CD8-positive, alpha-beta memory T cell (primary cell): ENCODE measurements at regions not wholly inside any gene's neighbourhood (a gene's known extent, or its start where the extent isn't known, plus 50 kb on each side); places are given as distances from the start of the nearest gene placed in this dataset.

ENCODE experiments used
- CTCF ChIA-PET: fragments of 350-600 bp; sonication (Branson Sonifier 250); formaldehyde crosslinking; loops from one replicate; lab custom pipeline; 2021; ENCODE audit warnings: antibody characterized with exemption; lab: Charles Lee
- POLR2A ChIA-PET: fragments of 350-600 bp; sonication (Branson Sonifier 250); formaldehyde crosslinking; loops from one replicate; lab custom pipeline; 2021; ENCODE audit warnings: antibody characterized with exemption; lab: Charles Lee
- DNase-seq, 5 donors: peaks; one replicate each; pipeline versions ENCODE4 v3.0.0 to v3.0.0-alpha.2; 2020 to 2022; ENCODE audit warnings: mixed read lengths in 1 of 5
- H3K27ac ChIP-seq: one replicate; pipeline ENCODE4 v1.7.0; 2013; ENCODE audit warnings: low read depth, mild to moderate bottlenecking, low read length, moderate library complexity
- H3K27me3 ChIP-seq: 2 replicates; pipeline ENCODE4 v1.7.0; 2013; ENCODE audit warnings: low read length, mild to moderate bottlenecking; ENCODE audit not compliant: insufficient read depth, poor library complexity, severe bottlenecking
- H3K36me3 ChIP-seq: 2 replicates; pipeline ENCODE4 v1.7.0; 2013; ENCODE audit warnings: mild to moderate bottlenecking, low read length, moderate library complexity; ENCODE audit not compliant: insufficient read depth
- H3K4me1 ChIP-seq: 2 replicates; pipeline ENCODE4 v1.7.0; 2013; ENCODE audit warnings: mild to moderate bottlenecking, low read length, moderate library complexity; ENCODE audit not compliant: insufficient read depth
- H3K4me3 ChIP-seq: 2 replicates; pipeline ENCODE4 v1.7.0; 2013; ENCODE audit warnings: mild to moderate bottlenecking, low read length
- H3K9me3 ChIP-seq: 2 replicates; pipeline ENCODE4 v1.7.0; 2013; ENCODE audit warnings: mild to moderate bottlenecking, low read length
- H3K27ac Mint-ChIP-seq, 8 donors: one replicate each; pipeline ENCODE4 v1.8.0; 2020 to 2021; ENCODE audit warnings: mixed read lengths in 8 of 8, mild to moderate bottlenecking in 6 of 8, inconsistent platforms in 3 of 8, moderate library complexity in 3 of 8
- H3K27me3 Mint-ChIP-seq, 2 donors: one replicate each; pipeline ENCODE4 v1.8.0; 2020 to 2021; ENCODE audit warnings: mixed read lengths in 2 of 2, mild to moderate bottlenecking in 1 of 2, moderate library complexity in 1 of 2
- H3K36me3 Mint-ChIP-seq, 3 donors: one replicate each; pipeline ENCODE4 v1.8.0; 2020 to 2021; ENCODE audit warnings: mixed read lengths in 3 of 3, inconsistent platforms in 1 of 3, mild to moderate bottlenecking in 1 of 3
- H3K4me1 Mint-ChIP-seq, 3 donors: one replicate each; pipeline ENCODE4 v1.8.0; 2020 to 2021; ENCODE audit warnings: mixed read lengths in 3 of 3, inconsistent platforms in 1 of 3, mild to moderate bottlenecking in 1 of 3
- H3K4me3 Mint-ChIP-seq, 7 donors: one replicate each; pipeline ENCODE4 v1.8.0; 2020 to 2021; ENCODE audit warnings: mixed read lengths in 7 of 7, mild to moderate bottlenecking in 6 of 7, moderate library complexity in 4 of 7, inconsistent platforms in 2 of 7
- H3K9me3 Mint-ChIP-seq, 5 donors: one replicate each; pipeline ENCODE4 v1.8.0; 2020 to 2022; ENCODE audit warnings: mixed read lengths in 5 of 5, mild to moderate bottlenecking in 3 of 5, moderate library complexity in 2 of 5, inconsistent platforms in 1 of 5

- peaks cover 0 to 2% (median 0%) of the 10 kb centered on the region in 5 donors for H3K9me3 Mint-ChIP-seq
- CTCF ChIA-PET = no interaction called here
- Histone ChIP-seq H3K36me3 (no peaks in the 10 kb centered on the region), H3K27ac (no peak overlapping the region), H3K27me3 (no peaks in the 10 kb centered on the region), H3K4me1 (no peaks in the 10 kb centered on the region), H3K9me3 (no peaks in the 10 kb centered on the region), H3K4me3 (no peak overlapping the region)
- H3K4me1 Mint-ChIP-seq = peaks cover 13 to 17% (median 15%) of the 10 kb centered on the region in 3 donors
- POLR2A ChIA-PET = no interaction called here
- peaks cover 10 to 30% of the 10 kb centered on the region in 2 donors for H3K27me3 Mint-ChIP-seq
- H3K4me3 Mint-ChIP-seq = no peak overlapping the region
- H3K36me3 Mint-ChIP-seq = no peaks in the 10 kb centered on the region
- H3K27ac Mint-ChIP-seq = no peak overlapping the region
- DNase-seq = no peak
These were observed 131.4 kb downstream of the TMCO5A start for GRCh38 chr15:38065721-38066345.

- Histone ChIP-seq H3K36me3 (no peaks in the 10 kb centered on the region), H3K27me3 (no peaks in the 10 kb centered on the region), H3K9me3 (no peaks in the 10 kb centered on the region), H3K27ac (no peak overlapping the region), H3K4me1 (no peaks in the 10 kb centered on the region), H3K4me3 (no peak overlapping the region)
- POLR2A ChIA-PET = no interaction called here
- H3K4me3 Mint-ChIP-seq = no peak overlapping the region
- H3K4me1 Mint-ChIP-seq = peaks cover 14 to 19% (median 17%) of the 10 kb centered on the region in 3 donors
- CTCF ChIA-PET = no interaction called here
- H3K27ac Mint-ChIP-seq = no peak overlapping the region
- H3K9me3 Mint-ChIP-seq = peaks cover 0 to 2% (median 0%) of the 10 kb centered on the region in 5 donors
- H3K27me3 Mint-ChIP-seq = peaks cover 6 to 31% of the 10 kb centered on the region in 2 donors
- no peaks in the 10 kb centered on the region for H3K36me3 Mint-ChIP-seq
- DNase-seq = no peak
These were observed 132.2 kb downstream of the TMCO5A start for GRCh38 chr15:38066612-38067011.

- Histone ChIP-seq H3K36me3 (no peaks in the 10 kb centered on the region), H3K27ac (no peak overlapping the region), H3K4me3 (no peak overlapping the region), H3K27me3 (peaks cover 4% of the 10 kb centered on the region), H3K9me3 (no peaks in the 10 kb centered on the region), H3K4me1 (no peaks in the 10 kb centered on the region)
- peaks cover 21 to 34% (median 27%) of the 10 kb centered on the region in 3 donors for H3K4me1 Mint-ChIP-seq
- ChIA-PET POLR2A (no interaction called here), CTCF (no interaction called here)
- DNase-seq = peak in 2 of 5 donors; percentile 22 to 49
- H3K9me3 Mint-ChIP-seq = peaks cover 0 to 2% (median 0%) of the 10 kb centered on the region in 5 donors
- H3K27me3 Mint-ChIP-seq = peaks cover 12 to 43% of the 10 kb centered on the region in 2 donors
- H3K4me3 Mint-ChIP-seq = peak overlapping the region in 5 of 7 donors; percentile 45 to 73 (median 71)
- H3K36me3 Mint-ChIP-seq = no peaks in the 10 kb centered on the region
- peak overlapping the region in 5 of 8 donors; percentile 18 to 73 (median 50) for H3K27ac Mint-ChIP-seq
These were observed 134.4 kb downstream of the TMCO5A start for GRCh38 chr15:38068626-38069391.

- DNase-seq = no peak
- no peaks in the 10 kb centered on the region for H3K36me3 Mint-ChIP-seq
- Histone ChIP-seq H3K27ac (no peak overlapping the region), H3K36me3 (no peaks in the 10 kb centered on the region), H3K27me3 (peaks cover 4% of the 10 kb centered on the region), H3K4me1 (no peaks in the 10 kb centered on the region), H3K4me3 (no peak overlapping the region), H3K9me3 (no peaks in the 10 kb centered on the region)
- ChIA-PET POLR2A (no interaction called here), CTCF (no interaction called here)
- peaks cover 21 to 34% (median 27%) of the 10 kb centered on the region in 3 donors for H3K4me1 Mint-ChIP-seq
- H3K9me3 Mint-ChIP-seq = peaks cover 0 to 2% (median 0%) of the 10 kb centered on the region in 5 donors
- peaks cover 12 to 48% of the 10 kb centered on the region in 2 donors for H3K27me3 Mint-ChIP-seq
- peak overlapping the region in 4 of 8 donors; percentile 18 to 73 (median 46) for H3K27ac Mint-ChIP-seq
- peak overlapping the region in 5 of 7 donors; percentile 36 to 73 (median 45) for H3K4me3 Mint-ChIP-seq
These were observed 135.1 kb downstream of the TMCO5A start for GRCh38 chr15:38069511-38070011.

GRCh38 chr15:38070778-38071177 is 136.3 kb downstream of the TMCO5A start:
- Histone ChIP-seq H3K27ac (no peak overlapping the region), H3K4me3 (no peak overlapping the region), H3K9me3 (no peaks in the 10 kb centered on the region), H3K27me3 (peaks cover 4% of the 10 kb centered on the region), H3K4me1 (no peaks in the 10 kb centered on the region), H3K36me3 (no peaks in the 10 kb centered on the region)
- ChIA-PET CTCF (no interaction called here), POLR2A (no interaction called here)
- Mint-ChIP-seq H3K4me1 (peaks cover 21 to 34% (median 27%) of the 10 kb centered on the region in 3 donors), H3K27me3 (peaks cover 12 to 47% of the 10 kb centered on the region in 2 donors), H3K36me3 (no peaks in the 10 kb centered on the region), H3K27ac (no peak overlapping the region), H3K9me3 (peaks cover 0 to 2% (median 0%) of the 10 kb centered on the region in 5 donors), H3K4me3 (no peak overlapping the region)
- DNase-seq = no peak

- H3K4me3 Mint-ChIP-seq = peak overlapping the region in 3 of 7 donors; percentile 19 to 77 (median 76)
- peaks cover 21 to 34% (median 27%) of the 10 kb centered on the region in 3 donors for H3K4me1 Mint-ChIP-seq
- POLR2A ChIA-PET = no interaction called here
- Histone ChIP-seq H3K27ac (no peak overlapping the region), H3K4me1 (no peaks in the 10 kb centered on the region), H3K9me3 (no peaks in the 10 kb centered on the region), H3K27me3 (peaks cover 4% of the 10 kb centered on the region), H3K36me3 (no peaks in the 10 kb centered on the region), H3K4me3 (no peak overlapping the region)
- DNase-seq = no peak
- no peaks in the 10 kb centered on the region for H3K36me3 Mint-ChIP-seq
- CTCF ChIA-PET = no interaction called here
- H3K27ac Mint-ChIP-seq = peak overlapping the region in 2 of 8 donors; percentile 20 to 60
- no peaks in the 10 kb centered on the region for H3K9me3 Mint-ChIP-seq
- peaks cover 12 to 45% of the 10 kb centered on the region in 2 donors for H3K27me3 Mint-ChIP-seq
These were observed 137.0 kb downstream of the TMCO5A start for GRCh38 chr15:38071211-38071972.

GRCh38 chr15:38072007-38072347 is 137.5 kb downstream of the TMCO5A start:
- H3K27me3 Mint-ChIP-seq = peaks cover 12 to 45% of the 10 kb centered on the region in 2 donors
- ChIA-PET POLR2A (no interaction called here), CTCF (no interaction called here)
- no peak for DNase-seq
- H3K4me3 Mint-ChIP-seq = peak overlapping the region in 6 of 7 donors; percentile 76 to 90 (median 82)
- H3K27ac Mint-ChIP-seq = peak overlapping the region in 6 of 8 donors; percentile 31 to 85 (median 56)
- Histone ChIP-seq H3K4me1 (no peaks in the 10 kb centered on the region), H3K9me3 (no peaks in the 10 kb centered on the region), H3K27ac (no peak overlapping the region), H3K27me3 (peaks cover 4% of the 10 kb centered on the region), H3K36me3 (no peaks in the 10 kb centered on the region), H3K4me3 (no peak overlapping the region)
- no peaks in the 10 kb centered on the region for H3K9me3 Mint-ChIP-seq
- no peaks in the 10 kb centered on the region for H3K36me3 Mint-ChIP-seq
- H3K4me1 Mint-ChIP-seq = peaks cover 21 to 34% (median 27%) of the 10 kb centered on the region in 3 donors
